Stimulated activated CD4-positive, alpha-beta T cell treated with anti-CD3 and anti-CD28 coated beads, Interleukin-1b, Interleukin-23, amount 100 ng/mL, for 4 hours (primary cell): ENCODE measurements at regions not wholly inside any gene's neighbourhood (a gene's known extent, or its start where the extent isn't known, plus 50 kb on each side); places are given as distances from the start of the nearest gene placed in this dataset.

Experiments
- DNase-seq, 2 donors: peaks; one replicate each; pipeline ENCODE4 v3.0.0-alpha.2; 2020; ENCODE audit warnings: low read depth in 2 of 2

DNA sequence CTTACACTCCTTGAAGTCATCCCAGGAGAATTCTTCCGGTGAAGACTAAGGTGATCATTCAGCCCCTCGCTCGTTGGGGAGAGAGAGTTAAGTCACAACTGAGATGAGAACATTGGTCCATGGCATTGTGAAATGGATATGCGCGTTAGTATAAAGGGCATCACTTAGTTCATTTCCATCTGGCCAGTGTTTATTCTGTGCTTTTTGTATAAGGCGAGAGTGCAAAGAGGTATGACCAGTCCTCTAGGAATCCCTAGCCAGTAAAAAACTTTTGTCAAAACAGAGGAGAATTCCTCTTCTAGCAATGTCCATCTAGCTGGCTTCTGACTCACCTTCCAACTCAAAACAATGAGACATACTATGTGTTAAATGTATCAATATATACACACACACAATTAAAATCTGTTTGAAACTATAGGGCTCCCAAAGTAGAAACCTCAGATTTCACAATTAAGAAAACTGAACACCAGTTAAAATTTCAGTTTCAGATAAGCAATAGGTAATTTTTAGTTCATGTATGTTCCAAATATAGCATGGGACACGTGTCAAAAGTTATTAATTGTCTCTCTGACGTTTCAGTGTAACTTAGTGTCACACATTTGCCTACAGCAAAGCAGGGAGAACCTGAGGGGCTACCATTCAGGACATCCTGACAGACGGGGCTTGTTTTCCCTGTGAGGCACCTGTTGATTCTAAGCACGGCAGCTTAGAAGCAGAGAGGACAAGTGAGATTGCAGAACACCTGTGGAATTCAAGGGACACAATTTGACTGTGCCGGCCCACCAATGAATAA lies 158.9 kb downstream of the KLF6 start:
- DNase-seq: no peak

DNA sequence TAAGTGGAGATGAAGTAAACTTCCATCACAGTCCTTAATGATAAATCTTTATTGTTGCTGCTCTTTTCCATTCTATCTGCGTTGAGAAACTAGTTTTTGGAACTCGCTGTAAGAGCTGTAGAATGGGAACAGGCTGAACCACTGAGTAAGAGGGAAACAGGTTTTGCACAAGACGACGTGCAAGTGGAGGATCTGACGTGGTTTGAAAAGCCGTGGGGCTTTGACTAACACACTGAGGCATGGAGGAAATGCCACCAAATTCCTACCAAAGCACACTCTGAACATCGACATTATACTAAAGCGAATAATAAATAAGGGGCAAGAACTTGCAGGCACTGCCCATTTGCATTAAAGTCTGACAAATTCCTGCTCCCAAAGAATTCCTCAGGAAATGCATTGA lies 160.6 kb downstream of the KLF6 start:
- no peak for DNase-seq

DNA sequence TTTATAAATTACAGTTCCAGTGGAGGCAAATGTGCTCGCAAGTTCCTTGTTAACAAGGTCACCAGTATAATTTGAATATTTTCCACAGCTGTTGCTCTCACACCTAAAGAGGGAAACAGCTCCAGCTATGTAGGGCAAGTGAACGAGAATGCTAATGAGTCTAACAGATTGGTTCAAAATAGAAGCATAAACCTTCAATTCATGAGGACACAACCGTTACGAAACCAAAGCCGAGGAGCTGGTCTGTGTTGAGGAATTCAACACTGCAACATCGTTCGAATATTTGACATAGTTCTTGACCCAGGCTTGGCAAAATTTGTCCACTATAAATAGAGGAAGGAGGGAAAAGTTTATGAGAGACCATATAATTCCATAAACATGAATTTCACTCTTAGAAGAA lies 161.3 kb downstream of the KLF6 start:
- no peak for DNase-seq

DNA sequence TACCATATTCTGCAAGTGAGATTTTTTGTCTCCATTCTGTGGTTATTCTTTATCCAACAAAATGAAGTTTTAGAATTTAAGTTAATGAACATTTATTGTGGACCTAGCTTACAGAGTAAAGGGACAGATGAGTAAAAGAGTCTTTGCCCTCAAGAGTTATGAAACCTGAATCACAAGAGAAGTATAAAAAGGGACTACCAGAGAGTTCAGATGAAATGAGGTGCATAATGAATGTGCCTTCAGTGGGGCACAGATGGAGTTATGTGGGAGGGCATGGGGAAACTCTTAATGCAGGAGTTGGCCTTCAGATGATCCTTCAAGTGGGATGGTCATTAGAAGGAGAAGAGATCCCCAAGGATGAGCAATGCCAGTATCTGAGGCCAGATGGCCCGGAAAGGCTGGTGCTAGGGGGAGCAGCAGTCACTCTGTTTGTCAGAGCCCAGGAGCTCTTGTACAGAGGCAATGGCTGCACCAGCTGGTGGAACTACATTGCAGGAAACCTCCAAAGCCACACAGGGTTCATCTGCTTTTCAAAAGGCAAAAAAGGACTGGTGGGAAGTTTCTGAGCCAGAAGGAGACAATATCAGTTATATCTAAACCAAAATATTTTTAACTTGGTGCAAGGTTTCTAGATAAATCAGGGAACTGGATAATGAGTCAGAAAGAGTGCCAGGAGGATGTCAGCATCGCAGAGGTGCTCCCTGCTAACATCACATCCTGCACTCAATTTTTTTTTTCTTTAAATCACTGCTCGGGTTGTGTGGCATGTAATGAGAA lies 162.0 kb downstream of the KLF6 start:
- DNase-seq: no peak

DNA sequence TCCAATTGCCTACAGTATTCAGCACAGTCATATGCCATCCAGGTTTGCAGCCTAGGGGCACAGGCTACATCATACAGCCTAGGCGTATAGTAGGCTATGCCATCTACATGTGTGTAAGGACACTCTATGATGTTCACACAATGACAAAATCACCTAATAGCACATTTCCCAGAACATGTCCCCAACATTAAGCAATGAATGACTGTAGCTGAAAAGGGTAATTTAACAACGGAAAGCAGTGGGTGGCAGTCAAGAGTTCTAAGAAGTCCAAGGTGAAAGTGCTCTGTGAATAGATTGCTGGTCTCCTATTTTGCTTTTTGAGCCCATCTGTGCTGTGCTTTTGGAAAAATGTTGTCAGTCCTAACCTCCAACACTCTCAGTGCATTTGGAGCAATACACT lies 162.6 kb downstream of the KLF6 start:
- no peak for DNase-seq

DNA sequence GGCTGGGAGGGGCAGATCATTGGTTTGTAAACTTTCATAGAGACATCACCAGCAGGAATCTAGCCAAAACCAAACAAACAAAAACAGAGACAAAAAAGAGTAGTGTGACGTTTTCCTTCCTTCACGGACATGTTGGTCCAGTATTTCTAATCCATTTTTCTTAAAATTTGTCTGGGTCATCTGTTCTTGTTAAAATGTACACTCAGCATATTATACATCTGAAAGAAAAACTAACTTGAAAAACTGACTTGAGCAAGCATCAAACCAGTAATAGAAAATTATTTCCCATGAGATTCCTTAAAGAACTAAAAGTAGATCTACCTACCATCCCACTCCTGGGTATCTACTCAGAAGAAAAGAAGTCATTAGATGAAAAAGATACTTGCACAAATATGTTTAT lies 164.2 kb downstream of the KLF6 start:
- DNase-seq: no peak

DNA sequence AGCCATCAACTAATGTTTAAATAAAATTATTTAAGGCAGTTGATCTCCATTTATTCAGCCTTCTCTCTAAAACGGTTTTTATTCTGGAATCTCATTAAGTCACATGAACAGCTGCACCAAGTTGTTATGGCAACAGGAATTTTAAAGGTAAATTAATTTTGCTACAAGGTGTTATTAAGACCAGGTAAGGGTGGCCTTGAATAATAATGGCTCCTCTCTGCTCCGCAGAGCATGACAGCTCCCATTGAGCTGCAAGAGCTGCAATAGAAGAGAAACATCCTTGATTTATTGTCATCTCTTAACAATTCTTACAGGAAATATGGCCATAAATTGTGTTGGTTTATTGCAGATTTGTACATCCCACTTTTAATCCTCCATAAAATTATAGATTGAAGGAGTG lies 165.8 kb downstream of the KLF6 start:
- no peak for DNase-seq

DNA sequence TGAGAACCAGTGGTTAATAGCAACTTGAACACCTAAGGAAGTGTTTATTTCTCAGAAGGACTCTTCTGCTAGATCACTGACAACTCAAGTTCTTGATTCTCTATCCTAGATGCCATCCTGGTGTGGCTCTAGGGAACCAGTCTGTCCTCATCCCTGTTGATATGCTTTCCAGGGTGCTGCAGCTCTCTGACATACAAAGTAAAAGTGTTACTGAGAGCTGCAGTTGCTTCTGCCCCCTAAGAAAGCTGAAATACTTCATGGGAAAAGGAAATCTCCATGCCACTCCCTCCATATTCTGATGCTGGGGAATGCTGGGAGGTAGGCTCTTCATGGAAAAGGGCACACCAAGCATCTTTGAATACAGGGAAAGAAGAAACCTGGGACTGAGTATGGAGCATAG lies 168.1 kb downstream of the KLF6 start:
- DNase-seq: no peak

DNA sequence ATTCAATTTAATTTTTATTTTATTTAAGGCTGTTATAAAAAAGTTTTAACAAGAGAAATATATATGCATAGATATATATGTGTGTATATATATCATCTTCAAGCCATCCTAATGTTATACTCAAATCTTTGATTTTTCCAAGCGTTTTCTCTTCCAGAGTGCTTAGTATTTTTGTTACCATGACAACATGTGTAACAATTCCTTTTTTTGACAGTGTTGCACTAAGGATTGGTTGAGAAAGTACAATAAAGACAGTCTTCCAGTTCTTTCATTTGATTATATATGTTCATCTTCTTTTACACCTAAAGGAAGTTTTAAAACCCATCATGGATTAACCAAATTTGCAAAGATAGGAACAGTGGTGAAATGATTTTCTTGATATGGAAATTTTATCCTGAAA lies 171.7 kb downstream of the KLF6 start:
- DNase-seq: no peak

DNA sequence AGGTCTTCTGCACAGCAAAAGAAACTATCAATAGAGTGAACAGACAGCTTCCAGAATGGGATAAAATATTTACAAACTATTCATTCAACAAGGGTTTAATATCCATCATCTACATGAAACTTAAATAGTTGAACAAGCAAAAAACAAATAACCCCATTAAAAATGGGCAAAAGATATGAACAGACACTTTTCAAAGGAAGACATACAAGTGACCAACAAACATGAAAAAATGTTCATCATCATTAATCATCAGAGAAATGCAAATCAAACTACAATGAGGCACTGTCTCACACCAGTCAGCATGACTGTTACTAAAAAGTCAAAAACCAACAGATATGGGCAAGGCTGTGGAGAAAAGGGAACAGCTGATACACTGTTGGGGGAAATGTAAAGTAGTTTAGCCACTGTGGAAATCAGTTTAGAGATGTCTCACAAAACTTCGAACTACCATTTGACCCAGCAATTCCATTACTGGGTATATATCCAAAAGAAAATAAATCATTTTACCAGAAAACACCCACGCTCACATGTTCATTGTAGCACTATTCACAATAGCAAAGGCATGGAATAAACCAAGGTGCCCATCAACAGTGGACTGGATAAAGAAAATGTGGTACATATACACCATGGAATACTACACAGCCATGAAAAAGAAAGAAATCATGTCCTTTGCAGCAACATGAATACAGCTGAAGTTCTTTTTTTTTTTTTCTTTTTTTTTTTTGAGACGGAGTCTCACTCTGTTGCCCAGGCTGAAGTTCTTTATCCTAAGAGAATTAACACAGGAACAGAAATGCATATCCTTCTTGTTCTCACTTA lies 172.6 kb downstream of the KLF6 start:
- DNase-seq: no peak

DNA sequence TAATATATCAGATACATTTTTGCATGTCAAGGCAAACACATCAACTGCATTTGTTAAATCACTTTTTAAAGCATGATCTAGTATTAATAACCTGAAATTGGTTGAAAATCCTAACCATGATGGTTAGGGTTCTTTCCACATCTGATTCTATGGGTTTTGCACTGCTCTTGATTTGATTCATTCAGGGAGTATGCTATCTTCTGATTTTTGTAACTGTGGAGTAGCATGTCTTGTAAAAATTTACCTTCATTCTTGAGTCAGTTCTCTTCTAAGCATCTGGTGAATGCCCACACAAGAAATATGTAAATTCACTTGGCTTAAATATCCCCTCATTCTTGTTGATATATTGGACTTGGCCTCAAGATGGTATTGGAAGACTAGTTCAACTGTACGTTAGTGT lies 178.7 kb downstream of the KLF6 start:
- DNase-seq: no peak

DNA sequence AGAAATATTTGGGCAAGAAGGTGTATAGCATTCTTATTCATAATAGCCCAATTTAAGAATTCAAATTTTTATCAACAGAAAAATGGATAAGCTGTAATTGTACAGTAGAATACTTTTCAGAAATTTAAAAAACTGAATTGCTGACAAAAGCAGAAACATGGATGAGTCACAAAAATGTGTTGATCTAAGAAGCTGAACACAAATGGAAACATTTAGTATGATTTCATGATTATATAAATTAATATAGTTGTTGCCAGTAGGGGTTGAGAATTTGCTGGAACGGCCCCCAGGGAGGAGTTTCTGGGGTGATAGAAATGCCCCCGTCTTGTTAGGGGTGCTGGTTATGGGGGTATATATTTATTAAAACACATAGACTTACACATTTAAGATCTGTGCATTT lies 179.1 kb downstream of the KLF6 start:
- DNase-seq: no peak

DNA sequence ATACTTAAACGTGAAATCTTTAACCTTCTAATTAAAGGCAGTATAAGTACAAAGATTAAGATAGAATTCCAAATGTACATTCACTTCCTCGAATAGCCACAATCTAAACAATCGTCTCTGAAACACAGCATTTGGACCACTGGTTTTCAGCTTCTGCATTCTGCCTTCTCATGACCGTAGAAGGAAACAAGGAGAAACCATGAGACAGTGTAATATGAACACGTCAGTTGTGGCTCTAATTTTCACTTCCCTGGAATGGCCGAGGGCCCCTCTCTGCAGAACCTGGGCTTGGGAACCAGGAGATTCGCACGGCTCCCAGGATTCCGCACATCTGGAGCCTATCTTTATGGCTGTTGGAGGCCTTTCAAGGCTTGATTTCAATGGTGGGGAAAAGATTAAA lies 189.3 kb downstream of the KLF6 start:
- no peak for DNase-seq

DNA sequence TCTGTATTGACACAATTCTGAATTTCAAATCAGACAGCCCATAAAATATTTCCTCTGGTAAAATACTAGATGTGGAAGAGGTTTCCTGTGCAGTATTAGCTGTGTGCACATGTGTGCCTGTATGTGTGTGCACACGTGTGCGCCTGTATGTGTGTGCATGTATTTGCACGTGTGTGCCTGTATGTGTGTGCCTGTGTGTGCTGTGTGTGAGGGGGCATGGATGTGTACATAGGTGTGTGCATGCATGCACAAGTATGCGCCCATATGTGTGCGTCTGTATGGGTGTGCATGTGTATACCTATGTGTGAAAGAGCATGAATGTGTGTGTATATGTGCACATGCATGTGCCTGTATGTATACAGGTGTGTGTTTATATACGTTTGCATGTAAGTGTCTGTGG lies 191.4 kb downstream of the KLF6 start:
- DNase-seq: no peak

DNA sequence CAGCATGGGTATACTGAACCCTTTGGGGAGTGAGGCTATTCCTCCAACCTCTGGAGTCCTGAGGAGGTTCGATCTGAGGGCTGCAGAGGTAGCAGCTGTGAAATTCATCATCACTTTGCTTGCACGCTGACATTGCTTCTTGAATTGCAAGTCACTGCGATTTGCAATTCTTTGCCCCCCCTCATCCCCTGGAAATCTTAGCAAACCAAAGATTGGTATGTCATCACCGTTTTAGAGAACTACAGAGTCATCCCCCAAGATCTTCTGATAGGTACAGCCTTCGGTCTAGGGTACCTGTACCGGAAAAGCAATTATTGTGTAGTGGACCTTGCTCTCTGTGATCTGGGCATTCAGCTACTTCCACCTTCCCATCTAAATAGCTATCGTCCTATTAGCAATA lies 192.6 kb downstream of the KLF6 start:
- DNase-seq: no peak

DNA sequence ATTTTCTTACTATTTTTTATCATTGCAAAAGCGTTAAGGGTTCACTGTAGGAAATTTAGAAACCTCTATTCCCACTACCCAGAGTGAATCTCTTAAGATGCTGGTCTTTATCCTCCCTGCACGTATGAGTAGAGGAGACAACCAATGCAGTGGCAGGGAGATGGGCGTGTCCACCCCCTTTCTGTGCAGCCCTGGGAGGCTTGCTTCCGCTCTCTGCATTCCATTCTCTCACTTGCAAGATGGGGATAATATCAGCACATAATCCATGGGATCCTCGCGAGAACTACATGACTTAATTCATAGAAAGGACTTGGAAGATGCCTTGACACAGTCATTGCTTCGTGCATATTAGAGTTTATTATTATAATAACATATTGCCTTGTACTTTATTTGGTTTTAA lies 196.2 kb downstream of the KLF6 start:
- no peak for DNase-seq

DNA sequence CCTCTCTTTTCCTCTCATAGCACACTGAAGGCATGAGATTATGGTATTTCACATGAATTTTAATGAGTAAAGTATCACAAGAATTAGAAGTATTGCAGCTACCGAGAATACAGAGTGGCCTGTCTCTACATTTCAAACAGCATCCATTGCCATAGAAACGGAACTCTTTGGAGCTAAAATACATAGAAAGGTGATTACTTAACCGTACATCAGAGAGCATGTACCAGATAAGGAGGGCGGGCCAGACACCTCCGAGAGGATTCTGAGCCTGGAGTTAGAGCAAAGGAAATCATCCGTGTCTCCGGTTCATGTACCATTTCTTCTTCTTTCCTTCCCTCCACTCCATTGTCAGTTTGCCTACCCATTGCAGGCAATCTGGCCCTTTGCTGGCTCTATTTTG lies 196.7 kb downstream of the KLF6 start:
- DNase-seq: no peak

DNA sequence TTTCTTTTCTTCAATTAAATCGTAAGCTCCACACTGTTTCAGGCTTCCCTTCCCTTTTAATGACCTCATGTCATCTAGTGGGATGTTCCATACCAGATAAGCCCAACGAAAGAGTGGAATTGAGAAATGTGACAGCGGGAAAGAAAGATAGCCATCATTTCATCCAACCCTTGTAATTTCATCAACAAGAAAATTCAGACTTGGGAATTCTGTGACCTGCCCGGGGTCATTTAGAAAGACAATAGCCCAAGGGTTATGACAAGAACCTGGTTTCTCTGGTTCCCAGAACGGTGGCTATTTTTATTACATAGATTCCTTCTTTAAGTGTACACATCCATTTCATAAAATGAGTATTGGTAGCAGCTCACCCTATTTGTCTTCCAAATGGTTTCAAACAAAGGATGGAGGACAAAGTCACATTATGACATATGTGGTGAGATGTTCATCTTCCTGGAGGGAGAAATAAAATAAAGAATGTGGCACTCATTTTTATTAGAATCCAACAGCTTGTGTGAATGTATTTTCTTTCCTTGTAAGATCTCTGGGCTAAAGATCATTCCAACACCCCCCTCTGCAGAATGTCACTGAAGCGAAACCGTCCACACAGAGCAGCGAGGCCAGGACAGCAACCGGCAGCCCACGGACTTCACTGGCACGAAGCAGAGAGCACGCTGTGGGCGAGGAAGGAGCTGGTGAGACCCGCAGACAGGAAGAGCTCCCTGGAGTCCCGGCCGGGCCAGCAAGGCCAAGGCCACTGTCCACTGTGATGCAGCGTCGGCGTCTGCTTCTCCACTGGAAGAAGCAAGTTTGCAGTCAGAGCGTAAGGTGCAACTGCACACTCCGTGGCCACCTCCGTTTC lies 199.9 kb downstream of the KLF6 start:
- no peak for DNase-seq

DNA sequence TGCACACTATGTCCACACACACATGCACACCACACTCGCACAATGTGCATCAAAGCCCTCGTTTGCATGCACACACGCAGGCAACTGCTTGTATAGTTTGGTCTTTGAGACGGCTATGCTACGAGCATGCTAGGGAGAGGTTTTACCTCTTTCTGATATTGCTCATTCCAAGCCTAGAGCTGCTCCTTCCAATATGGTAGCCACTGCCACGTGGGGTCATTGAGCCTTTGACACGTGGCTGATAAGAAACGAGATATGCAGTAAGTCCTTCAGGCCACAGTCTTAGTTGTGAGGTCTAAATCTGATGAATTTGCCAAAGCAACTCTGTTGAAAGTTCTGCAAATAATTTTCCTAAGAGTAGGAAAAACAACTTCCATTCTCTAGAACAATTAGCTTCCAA lies 204.4 kb downstream of the KLF6 start:
- DNase-seq: no peak

DNA sequence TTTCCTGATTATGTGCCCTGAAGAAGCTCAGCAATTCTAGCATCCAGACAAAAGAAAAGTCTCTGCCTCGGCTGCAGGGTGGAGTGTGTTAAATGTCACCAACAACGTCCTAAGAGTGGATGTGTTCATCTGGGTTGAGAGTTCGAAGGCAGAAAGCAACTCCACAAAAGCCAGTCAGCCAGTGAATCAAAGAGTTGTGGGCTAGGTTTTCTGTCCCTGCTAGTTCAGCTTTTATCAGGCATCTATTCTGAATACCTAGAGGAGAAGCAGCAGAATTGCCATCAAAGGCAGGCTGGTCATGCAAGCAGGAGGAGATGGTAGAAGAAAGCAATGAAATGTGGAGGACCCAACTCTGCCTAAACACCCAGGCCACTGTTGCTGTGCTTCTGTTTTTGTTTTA lies 205.2 kb downstream of the KLF6 start:
- no peak for DNase-seq

DNA sequence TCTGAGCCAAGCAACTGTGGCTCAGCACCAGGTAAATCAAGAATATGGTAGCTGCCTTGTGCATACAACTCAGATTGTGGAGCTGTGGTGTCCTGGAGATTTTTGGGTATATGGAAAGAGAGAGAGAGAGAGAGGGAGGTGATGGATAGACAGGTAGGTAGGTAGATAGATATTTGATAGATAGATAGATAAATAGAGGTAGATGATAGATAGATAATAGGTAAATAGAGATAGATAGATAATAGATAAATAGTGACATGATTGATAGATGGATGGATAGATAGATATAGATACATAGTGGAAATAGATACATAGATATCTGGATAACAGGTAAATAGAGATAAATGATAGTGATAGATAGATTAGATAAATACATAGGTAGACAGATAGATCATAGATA lies 206.3 kb downstream of the KLF6 start:
- DNase-seq: no peak

DNA sequence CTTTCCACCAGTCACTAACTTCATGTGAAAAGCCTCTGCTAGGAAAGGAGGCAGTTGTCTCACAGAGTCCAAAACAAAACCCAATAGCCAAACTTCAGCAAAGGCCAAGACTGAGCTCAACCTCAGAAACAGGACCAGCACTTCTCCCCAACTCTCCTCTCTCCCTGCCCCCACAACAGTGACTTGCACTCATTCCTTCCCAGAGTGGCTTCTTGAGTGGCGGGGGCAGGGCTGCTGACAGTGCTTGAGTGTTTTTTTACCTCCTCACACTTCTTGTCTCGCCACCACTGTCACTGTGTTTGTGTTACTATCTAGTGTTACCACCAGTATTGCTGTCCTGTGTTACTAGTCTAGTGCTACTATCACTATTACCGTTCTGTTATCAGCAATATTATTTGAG lies 206.8 kb downstream of the KLF6 start:
- no peak for DNase-seq
